K562 (cell line): ENCODE measurements at regions not wholly inside any gene's neighbourhood (a gene's known extent, or its start where the extent isn't known, plus 50 kb on each side); places are given as distances from the start of the nearest gene placed in this dataset.

Experiments
- ATAC-seq: fragments of 200-7000 bp; cut with Tn5 transposase; 3 replicates; pipeline ENCODE4 v1.9.1; 2020; ENCODE audit warnings: moderate library complexity
- BruUV-seq: library from RNA; stranded (reverse); fragments of 400-500 nt; replicated peaks from 2 replicates; lab custom pipeline; 2021; lab: Mats Ljungman, UMichigan
- CTCF ChIA-PET: fragments of 300-600 bp; formaldehyde crosslinking; extraction: SDS; loops from one replicate; lab custom pipeline; 2021; ENCODE audit warnings: low intra/inter-chr PET ratio; lab: Yijun Ruan, JAX
- POLR2A ChIA-PET: fragments of 300-600, 350-650 bp; sonication (Branson Sonifier 250); formaldehyde crosslinking; extraction: SDS; loops from one replicate; lab custom pipeline; 2021; ENCODE audit warnings: antibody characterized with exemption, inconsistent platforms; lab: Yijun Ruan, JAX
- DNase-seq, 4 experiments: peaks; one replicate each; pipeline versions ENCODE4 v3.0.0 to v3.0.0-alpha.2; 2011 to 2018; ENCODE audit warnings: low spot score in 3 of 4, mixed read lengths in 3 of 4; ENCODE audit errors: extremely low read depth in 1 of 4
- FAIRE-seq: peaks from 2 replicates; lab custom pipeline; 2011; peaks lifted over from hg19 to GRCh38; lab: Jason Lieb, UNC
- H2AFZ ChIP-seq: 2 replicates; pipeline ENCODE4 v1.6.0; 2011; ENCODE audit warnings: low read depth, low read length, control low read depth, inconsistent platforms
- H3K27ac ChIP-seq: fragments of 200-600 bp; 3 replicates; pipeline ENCODE4 v1.8.0; 2011; ENCODE audit warnings: low read depth, mild to moderate bottlenecking, control low read depth, inconsistent platforms, low read length, moderate library complexity, mixed read lengths; ENCODE audit errors: extremely low read depth
- H3K27me3 ChIP-seq, 2 experiments: fragments of 300-600 bp in 1 of 2; 2 replicates in 1 of 2; 3 replicates in 1 of 2; pipeline versions ENCODE4 v1.6.0 to v1.8.0; 2011; ENCODE audit warnings: inconsistent platforms in 2 of 2, low read length in 2 of 2, mild to moderate bottlenecking in 1 of 2, mixed read lengths in 1 of 2, moderate library complexity in 1 of 2; ENCODE audit not compliant: control insufficient read depth in 2 of 2, insufficient read depth in 2 of 2
- H3K36me3 ChIP-seq: fragments of 300-600 bp; 3 replicates; pipeline ENCODE4 v1.8.0; 2011; ENCODE audit warnings: mild to moderate bottlenecking, low read length, inconsistent platforms; ENCODE audit not compliant: control insufficient read depth, insufficient read depth
- H3K4me1 ChIP-seq, 2 experiments: fragments of 200-600 bp in 1 of 2; replicated peaks in 1 of 2; 2 replicates in 1 of 2; 3 replicates in 1 of 2; pipeline versions ENCODE4 v1.5.1 to v1.8.0; 2011; ENCODE audit warnings: inconsistent platforms in 2 of 2, low read length in 2 of 2, mild to moderate bottlenecking in 1 of 2, mixed read lengths in 1 of 2, moderate library complexity in 1 of 2; ENCODE audit not compliant: control insufficient read depth in 2 of 2, insufficient read depth in 2 of 2
- H3K4me2 ChIP-seq: 2 replicates; pipeline ENCODE4 v1.6.1; 2011; ENCODE audit warnings: low read length, control low read depth, inconsistent platforms, mixed read lengths; ENCODE audit not compliant: insufficient read depth
- H3K4me3 ChIP-seq: fragments of 200-600 bp; sonication (generic), shearing (Covaris generic); 2 replicates; pipeline ENCODE4 v1.5.1; 2016; ENCODE audit warnings: control low read depth, inconsistent platforms
- H3K79me2 ChIP-seq: fragments of 200-600 bp; 3 replicates; pipeline ENCODE4 v1.8.0; 2011; ENCODE audit warnings: low read length, inconsistent platforms; ENCODE audit not compliant: control insufficient read depth, insufficient read depth
- H3K9ac ChIP-seq, 2 experiments: 2 replicates each; pipeline versions ENCODE4 v1.6.0 to v1.6.1; 2011; ENCODE audit warnings: low read depth in 2 of 2, low read length in 2 of 2, control low read depth in 1 of 2, inconsistent platforms in 1 of 2, mild to moderate bottlenecking in 1 of 2, mixed read lengths in 1 of 2; ENCODE audit not compliant: insufficient read depth in 1 of 2
- H3K9me1 ChIP-seq: one replicate; pipeline ENCODE4 v1.6.0; 2011; ENCODE audit warnings: inconsistent platforms, mild to moderate bottlenecking, low read length, moderate library complexity; ENCODE audit not compliant: control insufficient read depth, insufficient read depth
- H3K9me3 ChIP-seq: replicated peaks from 2 replicates; pipeline ENCODE4 v1.5.1; 2011; ENCODE audit warnings: low read depth, low read length, inconsistent platforms; ENCODE audit not compliant: control insufficient read depth, insufficient read depth
- H4K20me1 ChIP-seq: replicated peaks from 2 replicates; pipeline ENCODE4 v1.6.1; 2011; ENCODE audit warnings: low read length, inconsistent platforms, mixed read lengths; ENCODE audit not compliant: control insufficient read depth, insufficient read depth
- NONO ChIP-seq, 2 experiments: fragments of 200-400 bp in 1 of 2; fragments of 450-650 bp in 1 of 2; formaldehyde crosslinking in 1 of 2; IDR thresholded peaks; 2 replicates each; pipeline ENCODE4 v1.6.1; 2017; ENCODE audit warnings: low read depth in 2 of 2, mild to moderate bottlenecking in 2 of 2, moderate library complexity in 2 of 2, low read length in 1 of 2
- RBM17 ChIP-seq: fragments of 200-400 bp; formaldehyde crosslinking; IDR thresholded peaks from 2 replicates; pipeline ENCODE4 v1.6.1; 2017; ENCODE audit warnings: low read depth, mild to moderate bottlenecking, low read length, borderline replicate concordance
- ZBTB7A ChIP-seq: IDR thresholded peaks from 2 replicates; pipeline ENCODE4 v1.6.1; 2011; ENCODE audit warnings: low read depth, mild to moderate bottlenecking, low read length, moderate library complexity, borderline replicate concordance; ENCODE audit not compliant: control insufficient read depth
- ZNF24 ChIP-seq: fragments of 450-650 bp; IDR thresholded peaks from 2 replicates; pipeline ENCODE4 v1.6.1; 2016
- WGBS: fragments of 100-300 bp; shearing (Covaris generic); methylation state at CpG from one replicate; pipeline ENCODE4 v1.1.6; 2016; ENCODE audit warnings: low coverage, mixed read lengths; ENCODE audit not compliant: insufficient coverage; ENCODE audit errors: missing lambda C conversion rate; 5-methylcytosine and 5-hydroxymethylcytosine counted together
- in situ Hi-C: fragments of 300-500 bp; cut with MboI; formaldehyde crosslinking; loops from 4 replicates; pipeline ENCODE4 v1.15.0; 2018; ENCODE audit warnings: inconsistent platforms, mixed read lengths
- intact Hi-C: fragments of 100-400 bp; cut with micrococcal nuclease; formaldehyde crosslinking; loops from 2 replicates; pipeline ENCODE4 v1.14.2; 2022
- TF ChIP-seq, protein P1 (sequence below): fragments of 450-650 bp; IDR thresholded peaks from 2 replicates; pipeline ENCODE4 v1.6.1; 2016; ENCODE audit warnings: mild to moderate bottlenecking, moderate library complexity
- TF ChIP-seq, protein P2 (sequence below): fragments of 250-450 bp; sonication (Bioruptor Pico); IDR thresholded peaks from 2 replicates; pipeline ENCODE4 v1.4.0; 2020; ENCODE audit warnings: mild to moderate bottlenecking, moderate library complexity, borderline replicate concordance
- TF ChIP-seq, protein P3 (sequence below): IDR thresholded peaks from 2 replicates; pipeline ENCODE4 v1.6.1; 2014; ENCODE audit warnings: antibody characterized with exemption

DNA sequence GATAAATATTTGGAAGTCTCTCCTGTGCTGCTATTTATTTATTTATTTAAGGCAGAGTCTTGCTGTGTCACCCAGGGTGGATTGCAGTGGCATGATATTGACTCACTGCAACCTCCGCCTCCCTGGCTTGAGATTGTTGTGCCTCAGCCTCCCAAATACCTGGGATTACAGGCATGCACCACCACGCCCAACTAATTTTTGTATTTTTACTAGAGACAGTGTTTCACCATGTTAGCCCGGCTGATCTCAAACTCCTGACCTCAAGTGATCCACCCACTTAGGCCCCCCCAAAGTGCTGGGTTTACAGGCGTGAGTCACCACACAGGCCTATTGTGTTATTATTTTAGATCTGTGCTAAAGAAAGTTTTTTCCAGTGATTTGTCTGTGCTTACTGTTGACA is 225.2 kb downstream of the CCER1 start:
- no peaks in the 10 kb centered on the region; the same call in 1 of the 2 replicates for H3K9me3 ChIP-seq
- H4K20me1 ChIP-seq = no peaks in the 10 kb centered on the region
- H3K36me3 ChIP-seq = no peaks in the 10 kb centered on the region
- BruUV-seq = no TSS peak
- 2% methylated on average over 4 of the region's 4 CpGs for WGBS
- intact Hi-C loops = no loop called here
- no peaks in the 10 kb centered on the region for H3K79me2 ChIP-seq
- no peaks in the 10 kb centered on the region for H3K4me1 ChIP-seq
- no peak overlapping the region for H3K27ac ChIP-seq
- ChIA-PET POLR2A (no interaction called here), CTCF (no interaction called here)
- DNase-seq (no peak), ATAC-seq (no peak), FAIRE-seq (no peak)
- in situ Hi-C loops = no loop called here
- H3K9me1 ChIP-seq = no peaks in the 10 kb centered on the region
- H2AFZ ChIP-seq = no peak overlapping the region
- H3K4me3 ChIP-seq = no peak overlapping the region
- no peak overlapping the region for H3K9ac ChIP-seq
- H3K27me3 ChIP-seq = no peaks in the 10 kb centered on the region
- H3K4me2 ChIP-seq = no peak overlapping the region
- no peak for TF ChIP-seq NONO (IDR thresholded peaks at IDR 0.05; ENCODE audit: low read depth in 2 of 2, low read length in 1 of 2)
- no peak for TF ChIP-seq ZNF24
- TF ChIP-seq, protein P1, sequence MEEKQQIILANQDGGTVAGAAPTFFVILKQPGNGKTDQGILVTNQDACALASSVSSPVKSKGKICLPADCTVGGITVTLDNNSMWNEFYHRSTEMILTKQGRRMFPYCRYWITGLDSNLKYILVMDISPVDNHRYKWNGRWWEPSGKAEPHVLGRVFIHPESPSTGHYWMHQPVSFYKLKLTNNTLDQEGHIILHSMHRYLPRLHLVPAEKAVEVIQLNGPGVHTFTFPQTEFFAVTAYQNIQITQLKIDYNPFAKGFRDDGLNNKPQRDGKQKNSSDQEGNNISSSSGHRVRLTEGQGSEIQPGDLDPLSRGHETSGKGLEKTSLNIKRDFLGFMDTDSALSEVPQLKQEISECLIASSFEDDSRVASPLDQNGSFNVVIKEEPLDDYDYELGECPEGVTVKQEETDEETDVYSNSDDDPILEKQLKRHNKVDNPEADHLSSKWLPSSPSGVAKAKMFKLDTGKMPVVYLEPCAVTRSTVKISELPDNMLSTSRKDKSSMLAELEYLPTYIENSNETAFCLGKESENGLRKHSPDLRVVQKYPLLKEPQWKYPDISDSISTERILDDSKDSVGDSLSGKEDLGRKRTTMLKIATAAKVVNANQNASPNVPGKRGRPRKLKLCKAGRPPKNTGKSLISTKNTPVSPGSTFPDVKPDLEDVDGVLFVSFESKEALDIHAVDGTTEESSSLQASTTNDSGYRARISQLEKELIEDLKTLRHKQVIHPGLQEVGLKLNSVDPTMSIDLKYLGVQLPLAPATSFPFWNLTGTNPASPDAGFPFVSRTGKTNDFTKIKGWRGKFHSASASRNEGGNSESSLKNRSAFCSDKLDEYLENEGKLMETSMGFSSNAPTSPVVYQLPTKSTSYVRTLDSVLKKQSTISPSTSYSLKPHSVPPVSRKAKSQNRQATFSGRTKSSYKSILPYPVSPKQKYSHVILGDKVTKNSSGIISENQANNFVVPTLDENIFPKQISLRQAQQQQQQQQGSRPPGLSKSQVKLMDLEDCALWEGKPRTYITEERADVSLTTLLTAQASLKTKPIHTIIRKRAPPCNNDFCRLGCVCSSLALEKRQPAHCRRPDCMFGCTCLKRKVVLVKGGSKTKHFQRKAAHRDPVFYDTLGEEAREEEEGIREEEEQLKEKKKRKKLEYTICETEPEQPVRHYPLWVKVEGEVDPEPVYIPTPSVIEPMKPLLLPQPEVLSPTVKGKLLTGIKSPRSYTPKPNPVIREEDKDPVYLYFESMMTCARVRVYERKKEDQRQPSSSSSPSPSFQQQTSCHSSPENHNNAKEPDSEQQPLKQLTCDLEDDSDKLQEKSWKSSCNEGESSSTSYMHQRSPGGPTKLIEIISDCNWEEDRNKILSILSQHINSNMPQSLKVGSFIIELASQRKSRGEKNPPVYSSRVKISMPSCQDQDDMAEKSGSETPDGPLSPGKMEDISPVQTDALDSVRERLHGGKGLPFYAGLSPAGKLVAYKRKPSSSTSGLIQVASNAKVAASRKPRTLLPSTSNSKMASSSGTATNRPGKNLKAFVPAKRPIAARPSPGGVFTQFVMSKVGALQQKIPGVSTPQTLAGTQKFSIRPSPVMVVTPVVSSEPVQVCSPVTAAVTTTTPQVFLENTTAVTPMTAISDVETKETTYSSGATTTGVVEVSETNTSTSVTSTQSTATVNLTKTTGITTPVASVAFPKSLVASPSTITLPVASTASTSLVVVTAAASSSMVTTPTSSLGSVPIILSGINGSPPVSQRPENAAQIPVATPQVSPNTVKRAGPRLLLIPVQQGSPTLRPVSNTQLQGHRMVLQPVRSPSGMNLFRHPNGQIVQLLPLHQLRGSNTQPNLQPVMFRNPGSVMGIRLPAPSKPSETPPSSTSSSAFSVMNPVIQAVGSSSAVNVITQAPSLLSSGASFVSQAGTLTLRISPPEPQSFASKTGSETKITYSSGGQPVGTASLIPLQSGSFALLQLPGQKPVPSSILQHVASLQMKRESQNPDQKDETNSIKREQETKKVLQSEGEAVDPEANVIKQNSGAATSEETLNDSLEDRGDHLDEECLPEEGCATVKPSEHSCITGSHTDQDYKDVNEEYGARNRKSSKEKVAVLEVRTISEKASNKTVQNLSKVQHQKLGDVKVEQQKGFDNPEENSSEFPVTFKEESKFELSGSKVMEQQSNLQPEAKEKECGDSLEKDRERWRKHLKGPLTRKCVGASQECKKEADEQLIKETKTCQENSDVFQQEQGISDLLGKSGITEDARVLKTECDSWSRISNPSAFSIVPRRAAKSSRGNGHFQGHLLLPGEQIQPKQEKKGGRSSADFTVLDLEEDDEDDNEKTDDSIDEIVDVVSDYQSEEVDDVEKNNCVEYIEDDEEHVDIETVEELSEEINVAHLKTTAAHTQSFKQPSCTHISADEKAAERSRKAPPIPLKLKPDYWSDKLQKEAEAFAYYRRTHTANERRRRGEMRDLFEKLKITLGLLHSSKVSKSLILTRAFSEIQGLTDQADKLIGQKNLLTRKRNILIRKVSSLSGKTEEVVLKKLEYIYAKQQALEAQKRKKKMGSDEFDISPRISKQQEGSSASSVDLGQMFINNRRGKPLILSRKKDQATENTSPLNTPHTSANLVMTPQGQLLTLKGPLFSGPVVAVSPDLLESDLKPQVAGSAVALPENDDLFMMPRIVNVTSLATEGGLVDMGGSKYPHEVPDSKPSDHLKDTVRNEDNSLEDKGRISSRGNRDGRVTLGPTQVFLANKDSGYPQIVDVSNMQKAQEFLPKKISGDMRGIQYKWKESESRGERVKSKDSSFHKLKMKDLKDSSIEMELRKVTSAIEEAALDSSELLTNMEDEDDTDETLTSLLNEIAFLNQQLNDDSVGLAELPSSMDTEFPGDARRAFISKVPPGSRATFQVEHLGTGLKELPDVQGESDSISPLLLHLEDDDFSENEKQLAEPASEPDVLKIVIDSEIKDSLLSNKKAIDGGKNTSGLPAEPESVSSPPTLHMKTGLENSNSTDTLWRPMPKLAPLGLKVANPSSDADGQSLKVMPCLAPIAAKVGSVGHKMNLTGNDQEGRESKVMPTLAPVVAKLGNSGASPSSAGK = no peak
- TF ChIP-seq, protein P2, sequence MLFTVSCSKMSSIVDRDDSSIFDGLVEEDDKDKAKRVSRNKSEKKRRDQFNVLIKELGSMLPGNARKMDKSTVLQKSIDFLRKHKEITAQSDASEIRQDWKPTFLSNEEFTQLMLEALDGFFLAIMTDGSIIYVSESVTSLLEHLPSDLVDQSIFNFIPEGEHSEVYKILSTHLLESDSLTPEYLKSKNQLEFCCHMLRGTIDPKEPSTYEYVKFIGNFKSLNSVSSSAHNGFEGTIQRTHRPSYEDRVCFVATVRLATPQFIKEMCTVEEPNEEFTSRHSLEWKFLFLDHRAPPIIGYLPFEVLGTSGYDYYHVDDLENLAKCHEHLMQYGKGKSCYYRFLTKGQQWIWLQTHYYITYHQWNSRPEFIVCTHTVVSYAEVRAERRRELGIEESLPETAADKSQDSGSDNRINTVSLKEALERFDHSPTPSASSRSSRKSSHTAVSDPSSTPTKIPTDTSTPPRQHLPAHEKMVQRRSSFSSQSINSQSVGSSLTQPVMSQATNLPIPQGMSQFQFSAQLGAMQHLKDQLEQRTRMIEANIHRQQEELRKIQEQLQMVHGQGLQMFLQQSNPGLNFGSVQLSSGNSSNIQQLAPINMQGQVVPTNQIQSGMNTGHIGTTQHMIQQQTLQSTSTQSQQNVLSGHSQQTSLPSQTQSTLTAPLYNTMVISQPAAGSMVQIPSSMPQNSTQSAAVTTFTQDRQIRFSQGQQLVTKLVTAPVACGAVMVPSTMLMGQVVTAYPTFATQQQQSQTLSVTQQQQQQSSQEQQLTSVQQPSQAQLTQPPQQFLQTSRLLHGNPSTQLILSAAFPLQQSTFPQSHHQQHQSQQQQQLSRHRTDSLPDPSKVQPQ (CRISPR knock-in tag) = no peak
- no peak for TF ChIP-seq ZBTB7A
- TF ChIP-seq RBM17 = no peak
- TF ChIP-seq, protein P3, sequence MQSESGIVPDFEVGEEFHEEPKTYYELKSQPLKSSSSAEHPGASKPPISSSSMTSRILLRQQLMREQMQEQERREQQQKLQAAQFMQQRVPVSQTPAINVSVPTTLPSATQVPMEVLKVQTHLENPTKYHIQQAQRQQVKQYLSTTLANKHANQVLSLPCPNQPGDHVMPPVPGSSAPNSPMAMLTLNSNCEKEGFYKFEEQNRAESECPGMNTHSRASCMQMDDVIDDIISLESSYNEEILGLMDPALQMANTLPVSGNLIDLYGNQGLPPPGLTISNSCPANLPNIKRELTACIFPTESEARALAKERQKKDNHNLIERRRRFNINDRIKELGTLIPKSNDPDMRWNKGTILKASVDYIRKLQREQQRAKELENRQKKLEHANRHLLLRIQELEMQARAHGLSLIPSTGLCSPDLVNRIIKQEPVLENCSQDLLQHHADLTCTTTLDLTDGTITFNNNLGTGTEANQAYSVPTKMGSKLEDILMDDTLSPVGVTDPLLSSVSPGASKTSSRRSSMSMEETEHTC = no peak
